ENCODE measurements at regions not wholly inside any gene's neighbourhood (a gene's known extent, or its start where the extent isn't known, plus 50 kb on each side); places are given as distances from the start of the nearest gene placed in this dataset.
"Not testable (repeated sequence)": the region's sequence is repeated elsewhere in the genome, so short reads cannot be mapped to it uniquely, and the experiment has no call there.

DNA sequence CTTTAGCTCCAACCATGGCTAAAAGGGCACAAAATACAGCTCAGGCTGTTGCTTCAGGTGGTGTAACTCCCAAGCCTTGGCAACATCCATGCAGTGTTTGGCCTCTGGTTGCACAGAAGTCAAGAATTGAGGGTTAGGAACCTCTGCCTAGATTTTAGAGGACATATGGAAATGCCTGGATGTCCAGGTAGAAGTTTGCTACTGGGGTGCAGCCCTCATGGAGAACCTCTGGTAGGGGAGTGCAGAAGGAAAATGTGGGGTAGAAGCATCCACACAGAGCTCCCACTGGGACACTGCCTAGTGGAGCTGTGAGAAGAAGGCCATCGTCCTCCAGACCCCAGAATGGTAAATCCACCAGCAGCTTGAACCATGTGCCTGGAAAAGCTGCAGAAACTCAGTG lies 1453.8 kb upstream of the EYS start:
- no peak for DNase-seq

DNA sequence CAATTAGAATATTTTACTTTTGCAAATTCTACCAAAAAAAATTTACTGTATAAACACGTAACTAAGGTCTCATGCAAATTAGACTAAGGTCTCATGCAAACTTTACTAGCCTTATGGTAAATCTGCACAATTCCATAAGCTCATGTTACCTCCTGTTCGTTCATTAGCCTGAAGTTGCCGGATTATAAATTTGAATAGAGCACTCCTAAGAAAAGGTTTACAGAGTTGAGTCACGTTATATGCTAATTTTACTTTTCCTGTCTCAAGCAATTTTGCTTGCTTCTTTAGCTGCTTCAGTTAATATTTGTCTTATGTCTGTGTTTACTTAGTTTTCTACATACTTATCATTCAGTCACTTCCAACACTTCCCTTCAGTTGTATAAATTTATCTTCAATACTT lies 1434.0 kb upstream of the EYS start:
- no peak for DNase-seq

DNA sequence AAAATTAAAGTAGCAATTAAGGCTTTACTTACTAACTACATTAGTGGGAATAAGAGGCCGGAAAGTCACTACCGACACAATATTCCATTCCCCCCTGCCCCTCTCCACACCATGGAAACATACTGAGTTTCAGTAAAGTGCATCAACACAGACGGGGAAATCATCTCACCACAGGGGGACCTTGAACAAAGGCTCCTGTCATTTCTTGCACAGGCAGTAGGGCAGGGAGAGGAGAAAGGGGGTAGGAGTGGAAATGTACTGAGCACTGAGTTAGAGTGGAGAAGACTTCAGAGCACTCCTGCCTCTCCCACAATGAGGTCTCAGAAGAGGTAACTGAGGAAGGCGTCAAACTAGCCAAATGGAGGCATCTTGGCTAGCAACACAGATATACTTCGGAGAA lies 1426.9 kb upstream of the EYS start:
- DNase-seq: no peak

DNA sequence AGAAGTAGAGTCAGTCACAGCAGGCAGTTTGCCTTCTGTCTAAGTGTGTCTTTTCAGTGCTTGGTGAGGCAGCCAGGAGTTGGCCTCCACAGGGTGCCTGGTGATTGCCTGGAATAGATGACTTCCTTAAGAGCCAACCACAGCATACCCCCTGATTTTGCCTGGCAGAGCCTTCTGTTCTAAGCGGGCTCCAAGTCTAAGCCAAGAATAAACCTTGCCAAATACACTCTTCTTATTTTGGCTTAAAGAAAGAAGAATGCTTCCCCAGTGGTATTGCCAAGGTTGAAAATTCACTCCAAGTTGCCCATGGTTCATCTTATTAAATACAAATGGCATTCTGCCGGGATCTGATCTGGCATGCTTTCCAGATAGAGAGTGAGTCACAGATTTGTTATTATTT lies 1424.8 kb upstream of the EYS start:
- DNase-seq: no peak

DNA sequence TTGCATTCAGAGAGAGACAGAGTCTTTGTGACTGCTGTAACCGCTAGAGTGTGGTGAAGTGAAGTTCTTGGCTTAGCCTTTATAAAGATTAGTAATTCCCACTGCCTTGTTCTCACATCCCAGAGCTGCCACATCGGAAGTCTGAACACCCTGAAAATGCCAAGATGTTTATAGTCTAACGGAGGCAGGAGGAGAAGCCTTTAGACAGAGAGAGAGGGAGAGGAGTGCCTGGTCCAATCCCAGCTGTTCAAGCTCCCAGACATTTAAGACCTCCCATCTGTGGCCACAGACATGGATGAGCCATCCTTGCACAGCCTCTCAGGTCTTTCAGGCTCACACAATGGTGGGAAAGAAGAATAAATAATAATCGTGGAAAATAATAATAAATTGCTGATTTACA lies 1422.8 kb upstream of the EYS start:
- DNase-seq: no peak

DNA sequence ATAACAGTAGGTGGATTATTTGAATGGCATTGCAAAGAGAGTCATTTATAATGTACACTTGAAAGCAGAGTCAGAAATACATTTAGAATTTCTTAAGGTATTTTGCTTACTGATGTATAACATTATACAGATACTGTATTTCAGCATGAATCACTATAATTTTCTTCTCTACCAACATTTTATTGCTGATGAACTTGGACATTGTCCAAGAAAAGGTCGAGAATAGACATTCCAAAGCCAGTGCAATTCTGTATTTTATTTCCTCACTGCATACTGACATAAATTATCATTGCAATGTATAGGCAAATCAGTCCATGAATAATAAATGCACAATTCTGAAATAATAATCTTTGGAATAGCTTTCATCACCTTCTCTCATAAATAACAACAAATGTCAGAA lies 1420.0 kb upstream of the EYS start:
- DNase-seq: no peak

DNA sequence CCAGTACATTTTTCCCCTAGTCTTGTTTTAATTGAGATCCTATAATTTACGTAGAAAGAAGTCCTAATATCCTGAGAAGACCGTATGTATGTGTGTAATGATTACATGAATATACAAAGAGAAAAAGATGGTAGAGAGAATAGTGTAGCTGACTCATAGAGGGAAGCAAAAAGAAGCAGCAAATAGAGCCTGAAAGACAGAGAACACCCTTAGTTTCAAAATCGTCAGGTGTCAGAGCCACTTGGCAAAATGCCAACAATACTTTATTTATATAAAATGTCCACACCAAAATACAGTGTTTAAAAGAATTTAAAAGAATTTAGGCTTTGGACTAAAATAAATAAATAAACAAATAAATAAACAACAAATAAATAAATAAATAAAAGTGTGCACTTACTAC lies 1414.1 kb upstream of the EYS start:
- DNase-seq: no peak

DNA sequence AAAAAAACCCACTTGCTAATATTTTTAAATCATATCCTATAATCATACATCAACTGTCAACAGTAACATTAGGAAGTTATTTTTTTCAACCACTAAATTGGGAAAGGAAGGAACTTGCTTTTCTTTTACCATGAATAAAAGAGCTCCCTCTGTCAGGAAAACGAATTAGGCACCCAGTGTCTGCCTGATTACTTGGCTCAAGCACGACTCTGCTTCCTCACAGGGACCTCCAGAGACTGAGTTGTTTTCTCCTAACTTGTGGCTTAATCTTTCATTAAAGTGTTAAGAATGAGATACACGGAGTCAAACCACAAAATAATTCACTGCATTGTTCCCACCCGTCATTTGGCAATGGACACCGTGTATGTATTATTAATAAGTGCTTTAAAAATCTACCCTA lies 1405.1 kb upstream of the EYS start:
- DNase-seq: no peak

DNA sequence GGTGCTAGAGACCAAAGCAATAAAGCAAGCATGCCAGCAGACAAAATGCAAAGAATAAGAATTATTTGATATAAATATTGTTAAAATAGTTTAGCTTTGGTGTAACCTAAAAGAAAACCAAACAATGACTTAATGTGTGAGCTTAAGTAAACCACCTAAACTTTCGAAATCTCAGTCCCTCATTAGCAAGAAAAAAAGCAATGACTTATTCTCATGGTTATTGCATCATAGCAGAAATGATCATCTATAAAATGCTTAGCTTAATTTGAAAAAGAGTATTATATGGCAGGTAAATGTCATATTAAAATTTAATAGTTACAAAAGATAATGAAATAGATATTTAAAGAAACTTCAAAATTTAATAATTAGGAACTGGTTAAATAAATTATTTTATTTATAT lies 1395.7 kb upstream of the EYS start:
- DNase-seq: no peak

DNA sequence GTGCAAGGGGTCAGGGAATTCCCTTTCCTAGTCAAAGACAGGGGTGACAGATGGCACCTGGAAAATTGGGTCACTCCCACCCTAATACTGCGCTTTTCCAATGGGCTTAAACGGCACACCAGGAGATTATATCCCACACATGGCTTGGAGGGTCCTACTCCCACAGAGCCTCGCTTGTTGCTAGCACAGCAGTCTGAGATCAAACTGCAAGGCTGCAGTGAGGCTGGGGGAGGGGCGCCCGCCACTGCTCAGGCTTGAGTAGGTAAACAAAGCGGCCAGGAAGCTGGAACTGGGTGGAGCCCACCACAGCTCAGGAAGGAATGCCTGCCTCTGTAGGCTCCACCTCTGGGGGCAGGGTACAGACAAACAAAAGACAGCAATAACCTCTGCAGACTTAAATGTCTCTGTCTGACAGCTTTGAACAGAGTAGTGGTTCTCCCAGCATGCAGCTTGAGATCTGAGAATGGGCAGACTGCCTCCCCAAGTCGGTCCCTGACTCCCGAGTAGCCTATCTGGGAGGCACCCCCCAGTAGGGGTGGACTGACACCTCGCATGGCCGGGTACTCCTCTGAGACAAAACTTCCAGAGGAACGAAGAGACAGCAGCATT lies 1388.7 kb upstream of the EYS start:
- DNase-seq: not testable (repeated sequence)

DNA sequence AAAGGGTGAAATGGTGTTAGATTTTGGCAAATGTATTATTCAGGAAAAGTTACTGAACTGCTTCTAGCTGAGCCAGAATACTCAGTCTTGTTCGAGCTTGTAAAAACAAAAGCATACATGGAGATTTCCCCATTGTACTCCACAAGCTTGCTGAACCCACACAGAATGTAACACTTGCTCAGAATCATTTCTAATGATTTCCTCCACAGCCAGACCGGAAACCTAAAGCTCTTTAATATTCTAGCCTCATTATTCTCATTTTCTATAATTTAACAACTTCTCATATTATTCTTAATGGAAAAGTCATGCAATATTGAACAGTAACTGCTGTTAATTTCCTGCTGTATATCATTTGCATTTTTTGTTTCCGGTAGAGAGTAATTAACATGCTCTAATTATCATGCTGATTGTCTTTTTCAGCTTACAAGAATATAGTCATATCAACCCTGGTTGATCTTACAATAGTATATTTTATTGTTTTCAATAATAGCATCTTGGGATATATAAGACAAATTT lies 1387.5 kb upstream of the EYS start:
- DNase-seq: no peak

DNA sequence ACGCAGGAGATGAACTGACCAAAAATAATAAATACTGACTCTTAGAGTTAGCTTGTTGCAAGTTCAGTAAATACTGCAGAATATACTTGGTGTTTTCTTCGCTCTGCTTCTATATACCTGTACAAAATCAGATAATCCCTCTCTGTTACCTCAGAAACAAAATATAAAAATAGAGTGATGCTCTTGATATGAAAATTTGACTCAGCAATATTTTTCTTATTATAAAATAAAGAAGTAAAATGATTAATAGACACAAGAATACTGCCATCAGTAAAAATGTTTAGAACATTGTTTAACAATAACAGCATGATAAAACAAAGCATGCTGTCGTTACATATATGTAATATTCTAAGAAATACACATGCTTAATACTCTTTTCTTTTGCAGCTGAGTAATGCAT lies 1366.9 kb upstream of the EYS start:
- DNase-seq: no peak

DNA sequence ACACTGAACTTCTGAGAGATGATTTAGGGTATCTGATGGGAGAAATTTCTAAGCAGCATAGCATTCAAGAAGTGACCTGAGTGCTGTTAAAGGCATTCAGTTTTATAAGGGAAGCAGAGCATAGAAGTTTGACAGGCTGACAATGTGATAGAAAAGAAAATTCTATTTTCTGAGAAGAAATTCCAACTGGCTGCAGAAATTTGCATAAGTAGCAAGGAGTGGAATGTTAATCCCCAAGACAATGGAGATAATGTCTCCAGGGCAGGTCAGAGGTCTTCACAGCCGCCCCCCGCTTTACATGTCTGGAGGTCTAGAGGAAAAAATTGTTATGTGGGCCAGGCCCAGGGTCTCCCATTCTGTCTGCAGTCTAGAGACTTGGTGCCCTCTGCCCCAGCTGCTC lies 1361.8 kb upstream of the EYS start:
- no peak for DNase-seq

DNA sequence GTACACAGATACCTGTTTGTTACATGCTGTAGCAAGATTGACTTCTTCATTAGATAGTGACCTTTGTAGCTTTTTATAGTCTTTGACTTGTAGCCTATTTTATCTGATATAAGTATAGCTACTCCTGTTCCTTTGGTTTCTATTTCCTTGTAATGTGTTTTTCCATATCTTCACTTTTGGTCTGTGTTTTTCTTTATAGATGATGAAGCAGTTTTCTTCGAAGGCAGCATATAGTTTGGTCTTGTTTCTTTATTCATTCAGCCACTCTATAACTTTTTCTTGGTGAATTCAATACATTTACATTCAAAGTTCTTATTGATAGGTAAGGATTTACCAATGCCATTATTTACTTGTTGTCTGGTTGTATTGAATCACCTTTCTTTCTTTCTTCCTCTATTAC lies 1357.3 kb upstream of the EYS start:
- no peak for DNase-seq

DNA sequence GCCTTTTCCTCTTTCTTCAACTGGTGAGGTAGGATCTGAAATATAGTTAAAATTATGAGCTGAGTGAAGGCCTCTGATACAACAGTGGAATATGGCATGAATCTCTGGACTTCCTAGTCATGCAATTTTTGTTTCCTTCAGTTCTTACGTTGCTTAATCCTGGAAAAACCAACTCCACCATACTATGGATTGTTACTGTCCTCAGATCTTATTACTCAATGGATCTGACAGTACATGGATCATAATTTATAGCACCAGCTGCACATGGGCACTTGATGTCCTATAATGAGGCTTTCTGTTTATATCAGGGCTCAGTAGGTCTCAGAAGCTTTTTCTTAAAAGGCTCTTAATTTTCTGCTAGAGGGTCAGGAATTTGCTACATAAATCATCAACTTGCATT lies 1341.0 kb upstream of the EYS start:
- no peak for DNase-seq

DNA sequence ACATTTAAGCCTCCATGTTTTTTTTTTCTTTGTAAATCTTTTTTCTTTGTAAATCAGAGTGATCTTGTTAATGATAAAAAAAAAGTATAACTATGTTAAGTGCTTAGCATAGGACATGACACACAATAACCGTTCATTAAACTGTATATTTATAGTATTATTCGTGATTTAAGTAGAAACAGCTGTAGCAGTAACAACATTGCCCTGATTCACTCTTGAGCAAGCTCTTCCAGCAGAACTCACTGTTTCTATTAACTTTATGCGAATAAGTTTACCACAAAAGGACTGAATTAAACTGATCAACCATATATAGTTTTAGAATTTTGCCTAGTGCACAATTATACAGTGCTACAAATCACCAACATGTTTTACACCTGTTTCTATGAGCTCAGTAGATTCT lies 1338.0 kb upstream of the EYS start:
- DNase-seq: no peak

DNA sequence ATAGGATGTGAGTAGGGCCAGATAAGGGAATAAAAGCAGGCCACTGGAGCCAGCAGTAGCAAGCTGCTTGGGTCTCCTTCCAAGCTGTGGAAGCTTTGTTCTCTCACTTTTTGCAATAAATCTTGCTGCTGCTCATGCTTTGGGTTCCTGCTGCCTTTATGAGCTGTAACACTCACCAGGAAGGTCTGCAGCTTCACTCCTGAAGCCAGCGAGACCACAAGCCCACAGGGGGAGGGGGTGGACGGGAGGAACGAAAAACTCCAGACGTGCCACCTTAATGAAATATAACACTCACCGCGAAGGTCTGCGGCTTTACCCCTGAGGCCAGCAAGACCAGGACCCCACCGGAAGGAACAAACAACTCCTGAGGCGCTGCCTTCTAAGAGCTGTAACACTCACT lies 1324.4 kb upstream of the EYS start:
- DNase-seq: no peak

DNA sequence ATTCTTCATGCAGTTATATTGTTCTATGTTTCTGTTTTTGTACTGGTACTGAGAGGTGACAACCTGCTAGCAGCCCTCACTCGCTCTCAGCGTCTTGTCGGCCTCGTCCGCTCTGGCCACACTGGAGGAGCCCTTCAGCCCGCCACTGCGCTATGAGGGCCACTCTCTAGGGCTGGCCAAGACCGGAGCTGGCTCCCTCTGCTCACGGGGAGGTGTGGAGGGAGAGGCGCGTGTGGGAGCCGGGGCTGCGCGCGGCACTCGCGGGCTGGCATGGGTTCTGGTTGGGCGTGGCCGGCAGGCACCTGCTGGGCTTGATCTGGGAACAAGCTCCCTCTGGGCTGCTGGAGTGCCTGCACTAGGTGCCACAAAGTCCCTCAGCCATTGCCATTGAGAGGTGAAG lies 1323.8 kb upstream of the EYS start:
- no peak for DNase-seq

DNA sequence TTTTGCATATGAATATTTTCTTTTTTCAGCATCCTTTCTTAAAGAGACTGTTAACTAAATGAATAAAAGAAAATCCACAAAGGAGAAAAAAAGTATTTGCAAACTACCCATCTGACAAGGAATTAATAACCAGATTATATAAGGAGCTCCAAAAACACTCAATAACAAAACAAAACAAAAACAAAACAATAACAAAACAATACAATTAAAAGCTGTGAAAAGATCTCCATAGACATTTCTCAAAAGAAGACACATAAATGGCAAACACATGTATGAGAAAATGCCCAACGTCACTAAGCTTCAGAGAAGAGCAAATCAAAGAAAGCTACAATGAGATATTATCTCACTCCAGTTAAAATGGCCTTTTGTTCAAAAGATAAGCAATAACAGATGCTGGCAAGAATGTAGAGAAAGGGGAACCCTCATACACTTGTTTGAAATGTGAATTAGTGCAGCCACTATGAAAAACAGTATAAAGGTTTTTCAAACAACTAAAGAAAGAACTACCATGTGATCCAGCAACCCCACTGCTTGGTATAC lies 1310.0 kb upstream of the EYS start:
- DNase-seq: no peak

DNA sequence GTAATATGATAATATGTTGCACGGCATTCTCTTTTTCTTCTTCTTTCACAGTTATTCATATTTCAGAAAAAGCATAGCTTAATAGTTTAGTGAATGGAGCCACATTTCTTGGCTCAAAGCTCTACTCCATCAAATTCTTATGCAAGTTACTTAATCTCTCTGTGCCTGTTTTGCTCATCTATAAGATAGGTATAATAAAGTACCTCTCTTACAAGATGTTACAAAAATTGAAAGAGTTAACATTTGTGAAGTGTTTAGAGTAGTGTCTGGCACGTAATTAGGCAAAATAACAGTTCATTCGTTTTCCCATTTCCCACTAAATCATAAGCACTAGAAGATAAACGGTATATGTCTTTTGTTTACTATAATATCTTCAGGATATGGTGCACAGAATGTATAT lies 1304.4 kb upstream of the EYS start:
- no peak for DNase-seq

DNA sequence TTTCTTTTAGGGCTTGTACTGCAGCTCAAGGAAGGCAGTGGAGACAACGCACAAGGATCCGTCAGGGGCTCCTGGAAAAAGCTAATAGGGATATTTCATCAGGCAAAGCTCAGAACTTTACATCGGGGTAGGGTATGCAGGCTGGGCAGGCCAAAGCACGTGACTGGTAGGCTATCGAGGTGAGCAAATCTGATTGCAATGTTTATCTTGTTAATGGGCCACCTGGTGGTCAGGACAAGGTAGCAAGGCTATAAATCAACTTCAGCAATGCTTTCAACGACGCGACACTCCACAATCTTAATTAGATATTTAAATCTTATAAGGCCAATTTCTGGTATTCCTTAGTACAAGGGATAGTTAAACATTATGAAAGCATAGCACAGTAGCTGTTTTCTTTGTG lies 1302.8 kb upstream of the EYS start:
- DNase-seq: no peak

DNA sequence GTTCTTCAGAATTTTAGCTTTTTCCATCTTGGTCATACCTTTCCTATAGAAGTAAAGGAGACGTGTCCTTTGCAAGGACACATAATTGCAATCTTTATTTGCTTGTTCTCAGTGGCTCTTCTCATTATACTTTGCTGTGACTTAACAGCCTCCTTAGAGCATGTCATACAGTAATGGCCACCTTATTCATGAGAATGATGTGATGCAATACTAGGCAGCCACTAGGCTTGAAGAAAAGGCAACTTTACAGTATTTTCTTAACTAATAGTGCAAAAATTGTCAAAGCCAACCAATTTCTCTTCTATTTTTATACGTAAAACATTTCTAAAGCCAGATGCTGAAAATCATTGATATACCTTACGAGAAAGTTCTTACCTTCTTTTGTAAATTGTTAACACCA lies 1296.8 kb upstream of the EYS start:
- no peak for DNase-seq

DNA sequence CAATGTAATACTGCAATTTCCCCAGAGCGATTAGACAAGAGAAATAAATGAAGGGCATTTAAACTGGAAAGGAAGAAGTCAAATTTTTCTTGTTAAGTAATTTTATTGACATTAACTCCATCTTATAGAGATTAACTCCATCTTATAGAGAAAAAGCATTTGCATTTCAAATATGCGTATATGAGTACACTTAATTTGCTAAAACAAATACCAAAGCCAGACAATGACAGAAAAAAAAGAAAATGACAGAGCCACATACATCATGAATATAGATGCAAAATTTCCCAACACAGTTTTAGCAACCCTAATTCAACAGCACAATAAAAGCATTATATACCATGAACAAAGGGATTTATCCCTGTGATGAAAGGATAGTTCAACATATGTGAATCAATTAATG lies 1293.1 kb upstream of the EYS start:
- no peak for DNase-seq

DNA sequence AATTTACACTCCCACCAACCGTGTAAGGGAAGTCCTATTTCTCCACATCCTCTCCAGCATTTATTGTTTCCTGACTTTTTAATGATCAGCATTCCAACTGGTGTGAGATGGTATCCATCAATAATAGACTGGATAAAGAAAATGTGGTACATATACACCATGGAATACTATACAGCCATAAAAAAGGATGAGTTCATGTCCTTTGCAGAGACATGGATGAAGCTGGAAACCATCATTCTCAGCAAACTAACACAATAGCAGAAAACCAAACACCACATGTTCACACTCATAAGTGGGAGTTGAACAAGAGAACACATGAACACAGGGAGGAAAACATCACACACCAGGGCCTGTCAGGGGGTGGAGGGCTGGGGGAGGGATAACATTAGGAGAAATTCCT lies 1290.6 kb upstream of the EYS start:
- not testable (repeated sequence) for DNase-seq

DNA sequence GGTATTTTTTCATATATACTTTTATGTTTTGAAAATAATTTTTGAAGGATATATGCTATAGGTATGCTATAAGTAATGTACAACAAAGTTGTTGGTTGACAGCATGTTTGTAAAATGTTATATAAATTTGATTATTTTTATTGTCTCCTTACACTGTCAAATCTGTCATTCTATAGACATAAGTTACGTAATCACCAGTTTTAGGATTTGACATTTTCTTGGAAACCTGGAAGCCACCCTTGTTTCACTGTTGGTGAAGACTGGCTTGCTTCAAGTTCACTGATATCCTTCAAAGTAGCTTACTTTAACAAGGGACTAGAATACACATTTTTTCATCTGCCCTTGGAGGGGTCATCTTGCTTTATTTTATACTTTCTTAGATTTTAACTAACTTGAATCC lies 1288.6 kb upstream of the EYS start:
- DNase-seq: no peak

DNA sequence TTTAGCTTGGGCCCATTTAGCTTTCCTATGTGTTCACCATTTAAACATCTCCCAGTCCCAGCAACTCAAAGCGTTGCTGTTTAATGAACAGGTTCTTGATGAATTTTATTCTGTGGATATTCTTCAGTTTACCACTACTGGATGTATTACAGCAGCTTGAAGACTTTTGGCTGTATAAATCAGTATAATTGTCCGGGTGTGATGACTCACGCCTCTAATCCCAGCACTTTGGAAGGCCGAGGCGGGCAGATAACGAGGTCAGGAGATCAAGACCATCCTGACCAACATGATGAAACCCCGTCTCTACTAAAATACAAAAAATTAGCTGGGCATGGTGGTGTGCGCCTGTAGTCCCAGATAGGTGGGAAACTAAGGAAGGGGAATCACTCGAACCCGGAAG lies 1286.7 kb upstream of the EYS start:
- DNase-seq: not testable (repeated sequence)

Data from MV-4-11 (cell line).